ENCODE measurements at regions not wholly inside any gene's neighbourhood (a gene's known extent, or its start where the extent isn't known, plus 50 kb on each side); places are given as distances from the start of the nearest gene placed in this dataset.
"Not testable (repeated sequence)": the region's sequence is repeated elsewhere in the genome, so short reads cannot be mapped to it uniquely, and the experiment has no call there.

DNA sequence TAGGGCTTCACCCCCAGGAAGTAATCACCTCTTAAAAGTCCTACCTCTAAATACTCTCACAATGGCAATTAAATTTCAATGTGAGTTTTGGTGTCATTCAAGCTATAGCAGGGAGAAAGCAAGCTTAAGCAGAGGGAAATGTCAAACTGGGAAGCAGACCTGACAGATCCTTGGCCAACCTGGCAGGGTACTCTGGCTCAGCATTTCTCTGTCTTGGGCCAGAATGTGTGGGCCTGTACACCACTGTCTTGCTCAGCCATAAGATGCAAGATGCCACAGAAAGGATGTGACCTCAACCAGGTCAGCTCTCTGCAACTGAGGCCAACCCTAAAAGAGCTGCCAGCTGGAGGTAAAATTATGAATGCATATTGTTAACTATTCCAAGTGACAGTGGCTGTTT is 130.6 kb upstream of the CMC1 start:
- DNase-seq, result no peak

DNA sequence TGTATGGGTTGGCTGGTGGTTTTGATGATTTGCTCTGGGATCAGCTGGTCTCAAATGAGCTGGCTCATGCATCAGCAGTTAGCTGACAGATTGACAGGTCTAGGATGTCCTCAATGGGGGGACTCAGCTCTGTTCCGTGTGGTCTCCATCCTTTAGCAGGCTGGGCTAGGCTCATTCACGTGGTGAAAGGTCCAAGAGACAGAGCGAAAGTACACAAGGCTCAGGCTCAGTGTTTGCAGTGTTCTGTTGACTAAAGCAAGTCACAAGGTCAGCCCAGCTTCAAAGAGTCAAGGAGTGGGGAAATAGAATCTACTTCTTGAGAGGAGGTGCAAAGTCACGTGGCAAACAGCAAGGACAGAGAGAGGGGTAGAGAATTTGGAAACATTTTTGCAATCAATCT is 126.5 kb upstream of the CMC1 start:
- DNase-seq, result no peak

DNA sequence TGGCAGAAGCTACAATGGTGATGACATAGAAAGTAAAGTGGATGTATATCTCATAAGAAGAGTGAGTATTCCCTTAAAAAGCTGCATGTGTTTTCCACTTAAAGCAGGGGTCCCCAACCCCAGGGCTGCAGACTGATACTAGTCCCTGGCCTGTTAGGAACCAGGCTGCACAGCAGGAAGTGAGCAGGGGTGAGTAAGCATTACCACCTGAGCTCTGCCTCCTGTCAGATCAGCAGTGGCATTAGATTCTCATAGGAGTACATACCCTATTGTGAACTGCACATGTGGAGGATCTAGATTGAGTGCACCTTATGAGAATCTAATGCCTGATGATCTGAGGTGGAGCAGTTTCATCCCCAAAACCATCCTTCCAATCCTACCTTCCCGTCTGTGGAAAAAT is 126.1 kb upstream of the CMC1 start:
- DNase-seq, result no peak

DNA sequence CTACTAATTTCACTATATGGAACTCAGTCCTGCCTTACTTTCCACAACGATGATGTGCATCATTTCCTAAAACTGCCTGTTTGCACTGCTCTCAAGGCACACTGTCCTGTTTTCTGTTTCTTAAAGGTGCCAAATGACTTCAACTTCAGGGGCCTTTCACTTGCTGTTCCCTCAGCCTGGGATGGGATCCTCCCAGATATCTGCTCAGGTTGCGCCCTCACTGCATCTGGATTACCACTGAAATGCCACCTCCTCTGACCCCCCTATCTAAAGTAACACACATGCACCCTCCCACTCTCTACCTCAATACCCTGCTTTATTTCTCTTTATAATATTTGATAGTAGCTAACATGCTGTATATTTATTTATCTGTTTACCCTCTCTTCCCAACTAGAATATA is 123.8 kb upstream of the CMC1 start:
- no peak for DNase-seq

DNA sequence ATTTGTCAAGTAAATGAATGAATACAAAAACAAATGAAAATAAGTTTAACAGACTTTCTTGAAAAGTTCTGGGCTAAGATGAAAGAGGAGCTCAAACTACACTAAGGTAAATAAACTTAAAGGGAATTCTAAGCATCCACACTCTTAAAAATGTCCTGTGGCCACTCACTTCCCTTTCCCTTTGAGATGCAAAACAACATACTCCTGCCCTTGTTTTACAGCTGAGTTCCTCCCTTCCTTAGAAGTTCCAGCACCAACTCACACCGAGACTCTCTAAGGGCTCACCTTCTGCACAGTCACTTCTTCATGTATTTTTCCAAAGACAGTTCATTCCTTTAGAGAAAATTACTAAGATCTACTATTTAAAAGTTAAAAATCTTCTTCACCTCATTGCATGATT is 123.3 kb upstream of the CMC1 start:
- DNase-seq, result no peak

DNA sequence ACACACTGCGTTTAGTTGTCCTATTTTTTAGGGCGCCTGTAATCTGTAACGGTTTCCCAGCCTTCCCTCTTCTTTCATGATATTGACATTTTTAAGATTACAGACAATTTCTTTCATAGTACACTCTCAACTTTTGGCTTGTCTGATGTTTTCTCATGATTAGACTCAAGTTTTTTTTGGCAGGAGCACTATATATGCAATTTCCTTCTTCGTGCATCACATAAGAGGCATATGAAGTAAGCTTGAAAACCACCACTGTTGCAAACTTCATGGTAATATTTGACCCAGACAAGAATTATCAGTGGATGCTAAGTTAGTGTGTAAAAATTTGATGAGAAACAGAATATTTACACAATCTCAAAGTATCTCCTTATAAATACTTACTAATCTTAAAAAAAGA is 119.2 kb upstream of the CMC1 start:
- no peak for DNase-seq

DNA sequence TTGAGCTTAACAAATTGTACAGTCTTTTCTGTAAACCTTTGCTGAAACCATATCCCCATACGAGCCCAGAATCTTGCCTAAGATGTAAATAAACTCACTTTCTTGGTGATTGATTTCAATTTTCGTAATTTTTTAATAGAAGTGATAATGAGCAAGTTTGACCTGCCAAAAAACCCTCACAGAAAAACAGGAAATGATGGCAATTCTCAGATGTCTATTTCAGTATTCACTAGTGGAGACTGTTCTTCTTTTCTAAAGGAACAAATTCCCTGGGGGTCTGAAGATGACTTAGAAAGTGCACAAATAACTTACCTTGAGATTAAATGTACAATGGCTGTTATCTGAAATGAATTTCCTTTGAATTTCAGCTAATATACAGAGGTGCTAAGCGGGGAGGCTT is 116.5 kb upstream of the CMC1 start:
- no peak for DNase-seq

DNA sequence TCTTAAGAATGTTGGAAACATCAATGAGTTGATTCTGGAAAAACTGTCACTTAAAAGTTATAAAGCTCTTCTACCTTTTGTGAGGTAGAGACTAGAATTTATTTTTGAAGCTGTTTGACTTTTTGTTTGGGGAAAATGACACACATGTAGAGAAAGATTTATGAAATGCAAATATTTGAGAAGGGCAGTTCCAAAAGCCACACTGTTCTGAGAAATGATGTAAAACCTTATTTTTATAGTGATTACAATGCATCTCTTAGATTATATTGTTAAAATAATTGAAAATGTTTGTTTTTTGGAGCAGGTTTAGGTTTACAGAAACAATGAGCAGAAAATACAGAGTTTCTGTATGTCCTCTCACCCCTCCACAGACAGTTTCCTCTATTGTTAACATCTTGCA is 116.1 kb upstream of the CMC1 start:
- DNase-seq, result no peak

DNA sequence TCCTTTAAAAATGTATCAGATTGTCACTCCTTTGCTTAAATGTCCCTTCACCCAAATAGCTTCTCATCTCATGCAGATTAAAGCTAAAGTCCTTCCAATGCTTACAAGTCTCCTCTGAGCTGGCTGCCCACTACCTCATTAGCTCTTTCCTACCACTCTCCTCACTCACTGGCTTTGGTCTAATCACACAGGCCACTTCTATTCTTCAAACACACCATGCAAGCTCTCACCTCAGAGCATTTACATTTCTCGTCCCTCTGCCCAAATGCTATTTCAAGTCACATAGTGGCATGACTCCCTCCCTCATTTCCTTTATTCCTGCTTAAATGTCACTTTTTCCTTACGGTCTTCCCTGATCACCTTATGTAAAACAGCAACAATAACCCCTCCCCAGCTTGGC is 110.6 kb upstream of the CMC1 start:
- DNase-seq, result no peak

DNA sequence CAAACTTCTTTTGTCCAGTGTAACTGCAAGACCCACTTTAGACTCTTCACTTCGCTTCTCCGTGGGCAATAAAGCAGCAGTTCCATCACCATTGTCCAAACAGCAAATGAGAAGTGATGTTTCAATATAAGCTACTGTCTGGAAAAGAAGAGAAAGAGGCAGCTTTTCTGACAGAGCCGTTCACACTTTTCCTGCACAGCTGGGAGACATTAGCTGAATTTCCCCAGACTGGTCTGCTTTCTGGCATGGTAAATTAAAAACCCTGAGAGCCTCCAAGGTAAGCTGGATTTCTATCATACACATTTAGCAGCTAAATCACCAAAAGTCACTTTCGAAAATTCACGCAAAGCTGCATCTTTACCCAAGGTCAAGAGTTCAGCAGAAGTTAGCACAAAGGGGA is 108.5 kb upstream of the CMC1 start:
- DNase-seq, result no peak

DNA sequence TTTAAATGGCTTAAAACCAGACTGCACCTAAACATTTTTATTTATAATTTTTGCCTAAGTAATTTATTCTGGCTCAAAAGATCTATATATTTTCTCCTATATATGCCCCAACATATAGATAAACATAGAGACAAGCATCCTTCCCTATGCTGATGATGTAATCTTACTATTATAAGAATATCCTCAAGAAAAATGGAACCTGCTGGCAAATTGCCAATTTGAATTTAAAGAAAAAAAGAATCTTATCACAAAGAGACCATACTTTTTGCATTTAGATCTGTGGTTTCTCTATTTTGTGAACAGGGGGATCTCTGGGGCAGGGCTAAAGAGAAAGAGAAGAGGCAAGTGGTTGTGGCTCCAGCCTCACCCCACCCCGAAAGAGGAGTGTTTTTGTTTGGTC is 107.2 kb upstream of the CMC1 start:
- DNase-seq, result no peak

DNA sequence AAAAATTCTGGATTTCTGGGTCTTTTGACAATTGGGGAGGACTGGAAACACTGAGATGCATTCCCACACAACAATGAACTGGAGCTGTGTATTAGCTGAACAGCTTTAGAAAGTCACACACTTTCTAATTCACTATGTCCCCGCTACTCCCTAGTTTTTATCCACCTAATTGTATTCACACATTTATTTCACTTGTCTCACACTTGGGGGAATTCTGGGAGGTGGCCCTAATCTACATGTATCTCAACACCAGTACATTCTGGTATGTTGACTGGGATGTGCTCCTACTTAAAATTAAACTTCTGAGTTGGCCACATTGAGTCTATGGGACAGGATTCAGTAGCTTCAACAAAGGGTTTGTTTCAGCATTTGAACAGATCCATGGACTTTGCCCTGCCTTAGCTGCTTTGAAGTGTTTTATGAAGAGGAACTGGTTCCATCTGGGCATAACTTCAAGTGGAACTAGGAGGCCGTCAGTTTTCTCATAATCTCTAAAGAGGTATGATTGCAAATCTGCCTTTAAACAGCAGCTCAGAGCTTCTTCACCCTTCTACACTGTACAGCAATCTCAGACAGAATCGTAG is 106.5 kb upstream of the CMC1 start:
- no peak for DNase-seq

DNA sequence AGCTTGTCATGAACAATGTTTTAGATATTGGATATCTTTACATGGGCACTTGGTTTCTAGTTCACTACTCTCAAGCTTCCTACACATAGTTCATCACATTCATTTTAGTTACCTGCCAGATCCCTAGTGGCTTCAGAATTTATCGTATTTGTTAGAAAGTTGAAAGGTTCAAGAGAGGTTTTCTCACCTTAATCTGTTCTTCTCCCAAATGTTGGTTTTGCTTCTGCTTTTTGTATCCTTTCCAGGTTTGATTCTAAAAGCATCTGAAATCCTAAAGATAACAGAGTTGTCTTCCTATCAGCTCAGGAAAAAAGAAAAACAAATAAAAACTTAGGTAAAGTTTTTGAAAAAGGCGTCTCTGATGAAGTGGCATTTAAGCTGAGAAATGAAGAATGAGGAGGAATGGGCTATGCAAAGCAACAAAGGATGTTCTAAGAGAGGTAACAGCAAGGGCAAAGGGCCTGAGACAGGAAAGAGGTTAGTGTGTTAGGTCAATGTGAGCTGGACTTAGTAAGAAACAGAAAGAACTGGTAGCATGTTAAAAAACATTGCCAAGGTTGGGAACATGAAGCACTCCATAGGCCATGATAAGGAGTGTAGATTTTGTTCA is 104.7 kb upstream of the CMC1 start:
- DNase-seq, result no peak

DNA sequence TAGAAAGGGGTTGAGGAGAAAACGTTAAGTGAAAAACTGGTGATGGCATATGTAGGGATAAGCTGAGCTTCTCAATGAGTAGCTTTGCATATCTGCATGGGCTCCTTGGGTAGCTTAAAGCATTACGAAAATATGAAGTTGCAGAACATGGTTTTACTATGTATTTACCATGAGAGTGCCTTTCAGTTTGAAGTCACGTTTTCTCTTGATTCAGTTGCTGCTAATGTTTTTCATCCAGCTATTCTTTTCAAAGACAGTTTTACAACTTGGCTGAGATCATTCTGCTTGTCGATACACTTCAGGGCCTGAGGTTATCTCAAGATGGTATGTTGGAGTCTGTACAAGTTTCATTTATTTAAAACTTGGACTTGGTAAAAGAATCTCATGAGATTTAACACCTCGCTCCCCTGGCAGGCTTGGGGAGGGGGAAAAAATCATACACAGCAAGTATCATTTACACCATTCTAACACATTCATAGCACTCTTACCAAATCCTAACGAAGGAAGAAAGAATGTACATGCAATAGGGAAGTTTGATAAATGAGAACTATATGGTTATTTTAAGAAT is 103.3 kb upstream of the CMC1 start:
- DNase-seq, result no peak

DNA sequence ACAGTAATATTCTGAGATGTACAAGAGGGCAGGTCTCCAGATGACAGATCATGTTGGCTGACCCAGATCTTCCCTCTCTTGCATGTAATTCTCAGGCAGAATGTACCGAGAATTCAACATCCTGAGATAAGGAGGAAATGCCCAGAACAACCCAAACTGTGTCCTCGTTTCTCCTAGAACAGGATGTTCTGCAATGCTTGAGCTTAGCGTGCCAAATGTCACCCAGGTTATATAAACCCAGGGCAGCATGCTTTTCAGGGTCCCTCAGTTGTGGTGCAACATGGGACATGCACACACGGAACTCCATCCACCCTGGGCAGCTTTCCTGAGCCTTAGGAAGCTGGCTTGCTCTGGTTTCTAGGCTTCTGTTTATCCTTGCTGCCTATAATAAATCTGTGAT is 102.1 kb upstream of the CMC1 start:
- DNase-seq, result no peak

DNA sequence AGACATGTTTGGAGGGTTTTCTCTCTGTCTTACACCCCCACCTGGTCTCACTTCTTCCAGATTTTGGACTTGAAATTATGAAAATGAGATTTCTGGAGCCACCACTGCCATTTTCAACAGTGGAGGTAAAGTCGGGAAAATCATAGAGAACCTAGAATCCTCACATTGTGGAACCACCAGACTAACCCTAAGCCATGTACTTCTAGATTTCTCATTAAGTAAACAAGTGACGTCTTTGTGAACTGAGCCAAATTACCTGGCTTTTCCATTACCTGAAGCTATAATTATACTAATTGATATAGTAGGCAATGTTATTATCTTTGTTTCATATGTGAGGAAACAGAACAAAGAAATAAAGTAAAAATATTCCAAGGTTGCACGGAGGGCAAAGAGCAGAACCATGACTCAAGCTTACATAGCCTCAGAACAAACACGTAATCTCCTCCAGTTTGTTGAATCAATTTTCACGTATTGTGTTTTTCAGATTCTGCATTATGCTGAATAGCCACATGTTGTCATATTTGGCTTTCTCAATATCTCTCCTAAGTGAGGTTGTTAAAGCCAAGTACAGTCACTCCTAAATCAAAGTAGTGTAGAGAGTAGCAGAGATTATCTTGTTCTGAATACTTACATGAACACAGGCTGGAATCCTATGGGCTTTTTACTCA is 101.3 kb upstream of the CMC1 start:
- no peak for DNase-seq

DNA sequence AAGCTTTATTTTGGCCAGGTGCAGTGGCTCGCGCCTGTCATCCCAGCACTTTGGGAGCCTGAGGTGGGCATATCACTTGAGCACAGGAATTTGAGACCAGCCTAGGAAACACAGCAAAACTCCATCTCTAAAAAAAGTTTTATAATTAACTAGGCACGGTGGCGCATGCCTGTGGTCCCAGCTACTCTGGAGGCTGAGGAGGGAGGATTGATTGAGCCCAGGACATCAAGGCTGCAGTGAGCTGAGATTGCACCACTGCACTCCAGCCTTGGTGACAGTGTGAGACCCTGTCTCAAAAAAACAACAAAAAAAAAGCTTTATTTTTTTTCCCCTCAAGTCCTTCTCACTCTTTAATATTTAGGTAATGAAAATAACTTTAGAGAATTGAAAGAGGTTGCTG is 100.8 kb upstream of the CMC1 start:
- no peak for DNase-seq

DNA sequence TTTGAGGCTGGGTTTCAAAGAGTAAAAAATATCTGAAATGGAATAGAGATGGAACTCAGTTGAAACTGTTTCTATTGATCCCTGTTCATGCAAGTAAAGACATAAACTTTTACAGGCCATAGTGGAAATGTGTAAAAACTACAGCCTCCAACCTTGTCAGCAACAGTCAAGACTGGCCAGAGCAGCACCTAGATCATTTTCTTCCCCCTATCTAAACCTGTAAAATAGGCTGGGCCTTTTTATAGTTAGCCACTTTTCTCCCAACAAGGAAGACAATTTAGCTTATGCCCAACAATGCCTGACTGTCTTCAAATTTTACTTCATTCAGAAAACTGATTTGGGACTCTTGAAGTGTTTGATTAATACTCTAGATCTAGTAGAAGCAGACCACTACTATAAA is 91.5 kb upstream of the CMC1 start:
- DNase-seq, result no peak

DNA sequence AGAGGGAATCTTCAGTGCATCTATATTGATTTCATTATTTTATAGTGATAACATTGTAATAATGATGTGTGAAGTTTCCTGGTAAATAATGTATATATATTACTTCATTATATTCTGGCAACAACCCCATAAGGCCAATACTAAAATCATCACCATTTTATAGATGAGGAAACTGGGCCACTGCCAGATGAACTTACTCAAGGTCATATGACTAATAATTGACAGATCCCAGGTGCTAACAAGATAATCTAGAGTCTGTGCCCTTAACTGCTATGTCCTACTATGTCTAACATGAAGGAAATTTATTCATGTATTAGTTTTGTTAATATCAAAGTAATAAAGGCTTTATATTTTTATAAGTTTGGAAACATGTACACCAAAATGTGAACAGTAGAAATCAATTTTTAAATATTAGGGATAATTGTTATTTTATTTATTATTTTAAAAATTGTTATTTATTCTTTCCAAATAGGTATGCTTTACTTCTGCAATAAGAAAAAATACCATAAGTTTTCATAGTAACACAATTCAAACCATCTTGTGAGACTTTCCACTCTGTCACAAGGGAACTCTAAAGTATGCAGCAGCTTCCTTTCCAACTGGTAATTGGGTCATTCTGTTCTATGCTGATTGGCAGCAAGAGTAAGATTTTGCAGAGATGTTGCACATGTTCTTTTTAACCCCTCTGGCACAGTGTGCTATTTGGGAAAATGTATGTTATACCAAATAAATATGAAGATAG is 90.8 kb upstream of the CMC1 start:
- DNase-seq, result no peak

DNA sequence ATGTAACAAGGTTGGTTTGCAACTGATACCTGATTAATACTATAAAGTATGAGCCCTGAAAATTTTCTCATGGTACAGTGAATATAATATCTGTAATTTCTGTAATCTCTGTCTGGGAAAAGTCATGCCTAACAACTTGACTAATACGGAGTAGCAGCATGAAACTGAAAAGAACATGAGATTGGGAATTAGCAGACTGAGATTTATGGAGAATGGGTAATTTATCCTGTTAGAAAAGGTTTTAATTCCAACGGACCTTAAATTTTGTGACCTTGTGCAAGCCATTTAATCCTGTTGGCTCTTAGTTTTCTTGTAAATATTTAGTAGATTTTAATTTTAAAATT is 90.2 kb upstream of the CMC1 start:
- DNase-seq, result no peak

DNA sequence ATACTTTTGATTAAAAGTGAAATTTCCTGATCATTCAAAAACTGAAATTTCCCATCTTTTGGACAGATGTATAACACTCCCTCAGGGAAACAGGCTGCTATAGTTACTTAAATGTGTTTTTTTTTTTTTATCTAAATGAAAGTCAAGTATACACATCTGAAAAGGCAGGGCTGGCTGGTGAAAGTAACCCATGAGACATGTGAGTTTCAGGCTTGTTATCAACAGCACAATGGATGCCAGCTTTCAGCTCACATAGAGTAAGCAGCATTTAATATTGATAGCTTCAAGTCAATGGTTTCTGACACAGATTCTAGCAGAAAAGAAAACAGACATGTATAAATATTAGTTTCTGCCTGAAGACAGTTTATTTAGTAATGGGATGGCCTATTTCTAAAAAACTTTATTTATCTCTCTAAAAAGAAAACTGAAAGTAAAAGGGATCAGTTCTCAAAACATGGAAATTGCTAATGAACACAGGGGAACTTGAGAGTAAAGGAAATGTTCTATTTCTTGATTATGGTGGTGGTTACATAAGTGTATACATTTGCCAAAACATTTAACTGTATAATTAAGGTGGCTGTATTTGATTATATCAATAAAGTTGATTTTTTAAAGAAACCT is 89.7 kb upstream of the CMC1 start:
- DNase-seq, result no peak

DNA sequence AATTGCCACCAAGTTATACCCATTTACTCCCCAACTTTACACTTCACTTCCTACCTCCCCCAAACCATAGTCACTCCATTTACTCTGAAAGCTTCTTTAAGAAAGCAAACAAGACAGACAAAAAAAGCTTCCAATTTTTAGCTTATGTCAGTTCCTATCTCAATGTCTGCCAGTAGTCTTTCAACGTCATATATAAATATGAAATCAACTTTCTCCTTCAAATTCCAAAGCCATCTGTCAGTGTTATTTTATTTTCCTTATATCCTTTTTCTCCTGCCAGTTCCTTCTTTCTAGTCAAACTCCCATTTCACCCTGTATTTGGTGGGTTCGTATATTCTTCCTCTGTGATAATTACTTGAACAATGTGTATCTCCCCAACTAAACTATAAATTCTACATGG is 85.8 kb upstream of the CMC1 start:
- DNase-seq, result no peak

DNA sequence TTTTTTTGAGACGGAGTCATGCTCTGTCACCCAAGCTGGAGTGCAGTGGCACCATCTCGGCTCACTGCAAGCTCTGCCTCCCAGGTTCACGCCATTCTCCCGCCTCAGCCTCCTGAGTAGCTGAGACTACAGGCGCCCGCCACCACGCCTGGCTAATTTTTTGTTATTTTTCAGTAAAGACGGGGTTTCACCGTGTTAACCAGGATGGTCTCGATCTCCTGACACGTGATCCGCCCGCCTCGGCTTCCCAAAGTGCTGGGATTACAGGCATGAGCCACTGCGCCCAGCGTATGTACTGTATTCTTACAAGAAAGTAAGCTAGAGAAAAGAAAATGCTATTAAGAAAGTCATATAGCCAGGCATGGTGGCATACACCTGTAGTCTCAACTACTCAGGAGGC is 84.8 kb upstream of the CMC1 start:
- not testable (repeated sequence) for DNase-seq

DNA sequence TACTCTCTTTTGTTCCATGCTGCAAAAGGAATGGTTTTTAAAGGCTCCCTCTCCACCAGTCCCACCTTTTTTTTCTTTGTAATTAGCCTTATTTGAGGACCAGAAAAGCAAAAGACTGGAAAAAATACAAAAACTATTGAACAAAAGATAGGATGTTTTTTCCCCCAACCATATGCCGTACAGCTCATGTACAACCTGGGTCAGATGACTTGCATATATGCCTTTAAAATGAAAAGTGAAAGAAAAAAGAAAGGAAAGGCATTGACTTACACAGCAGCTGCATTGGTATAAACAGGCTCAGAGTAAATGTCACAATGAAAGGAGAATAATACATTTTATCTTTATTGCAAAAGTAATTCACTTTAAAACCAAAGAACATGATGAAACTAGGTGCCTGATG is 69.5 kb upstream of the CMC1 start:
- no peak for DNase-seq
